CD8-positive, alpha-beta memory T cell (primary cell): ENCODE measurements at regions not wholly inside any gene's neighbourhood (a gene's known extent, or its start where the extent isn't known, plus 50 kb on each side); places are given as distances from the start of the nearest gene placed in this dataset.
"Not testable (repeated sequence)": the region's sequence is repeated elsewhere in the genome, so short reads cannot be mapped to it uniquely, and the experiment has no call there.

Experiments
- CTCF ChIA-PET: fragments of 350-600 bp; sonication (Branson Sonifier 250); formaldehyde crosslinking; loops from one replicate; lab custom pipeline; 2021; ENCODE audit warnings: antibody characterized with exemption; lab: Charles Lee
- POLR2A ChIA-PET: fragments of 350-600 bp; sonication (Branson Sonifier 250); formaldehyde crosslinking; loops from one replicate; lab custom pipeline; 2021; ENCODE audit warnings: antibody characterized with exemption; lab: Charles Lee
- DNase-seq, 5 donors: peaks; one replicate each; pipeline versions ENCODE4 v3.0.0 to v3.0.0-alpha.2; 2020 to 2022; ENCODE audit warnings: mixed read lengths in 1 of 5
- H3K27ac ChIP-seq: one replicate; pipeline ENCODE4 v1.7.0; 2013; ENCODE audit warnings: low read depth, mild to moderate bottlenecking, low read length, moderate library complexity
- H3K27me3 ChIP-seq: 2 replicates; pipeline ENCODE4 v1.7.0; 2013; ENCODE audit warnings: low read length, mild to moderate bottlenecking; ENCODE audit not compliant: insufficient read depth, poor library complexity, severe bottlenecking
- H3K36me3 ChIP-seq: 2 replicates; pipeline ENCODE4 v1.7.0; 2013; ENCODE audit warnings: mild to moderate bottlenecking, low read length, moderate library complexity; ENCODE audit not compliant: insufficient read depth
- H3K4me1 ChIP-seq: 2 replicates; pipeline ENCODE4 v1.7.0; 2013; ENCODE audit warnings: mild to moderate bottlenecking, low read length, moderate library complexity; ENCODE audit not compliant: insufficient read depth
- H3K4me3 ChIP-seq: 2 replicates; pipeline ENCODE4 v1.7.0; 2013; ENCODE audit warnings: mild to moderate bottlenecking, low read length
- H3K9me3 ChIP-seq: 2 replicates; pipeline ENCODE4 v1.7.0; 2013; ENCODE audit warnings: mild to moderate bottlenecking, low read length
- H3K27ac Mint-ChIP-seq, 8 donors: one replicate each; pipeline ENCODE4 v1.8.0; 2020 to 2021; ENCODE audit warnings: mixed read lengths in 8 of 8, mild to moderate bottlenecking in 6 of 8, inconsistent platforms in 3 of 8, moderate library complexity in 3 of 8
- H3K27me3 Mint-ChIP-seq, 2 donors: one replicate each; pipeline ENCODE4 v1.8.0; 2020 to 2021; ENCODE audit warnings: mixed read lengths in 2 of 2, mild to moderate bottlenecking in 1 of 2, moderate library complexity in 1 of 2
- H3K36me3 Mint-ChIP-seq, 3 donors: one replicate each; pipeline ENCODE4 v1.8.0; 2020 to 2021; ENCODE audit warnings: mixed read lengths in 3 of 3, inconsistent platforms in 1 of 3, mild to moderate bottlenecking in 1 of 3
- H3K4me1 Mint-ChIP-seq, 3 donors: one replicate each; pipeline ENCODE4 v1.8.0; 2020 to 2021; ENCODE audit warnings: mixed read lengths in 3 of 3, inconsistent platforms in 1 of 3, mild to moderate bottlenecking in 1 of 3
- H3K4me3 Mint-ChIP-seq, 7 donors: one replicate each; pipeline ENCODE4 v1.8.0; 2020 to 2021; ENCODE audit warnings: mixed read lengths in 7 of 7, mild to moderate bottlenecking in 6 of 7, moderate library complexity in 4 of 7, inconsistent platforms in 2 of 7
- H3K9me3 Mint-ChIP-seq, 5 donors: one replicate each; pipeline ENCODE4 v1.8.0; 2020 to 2022; ENCODE audit warnings: mixed read lengths in 5 of 5, mild to moderate bottlenecking in 3 of 5, moderate library complexity in 2 of 5, inconsistent platforms in 1 of 5

GRCh38 chr4:42767669-42768068 lies 110.8 kb upstream of the ATP8A1 start:
- DNase-seq = no peak
- no peaks in the 10 kb centered on the region for H3K9me3 Mint-ChIP-seq
- POLR2A ChIA-PET = no interaction called here
- CTCF ChIA-PET = interaction anchor here (0.7 to 0.9 kb wide), 2 partner anchors 98 to 193 kb away, joined by 3 read pairs; no protein-coding TSS in a partner anchor
- H3K27me3 Mint-ChIP-seq = peaks cover 2 to 20% of the 10 kb centered on the region in 2 donors
- H3K27ac Mint-ChIP-seq = no peak overlapping the region
- H3K4me1 Mint-ChIP-seq = no peaks in the 10 kb centered on the region
- no peaks in the 10 kb centered on the region for H3K36me3 Mint-ChIP-seq
- Histone ChIP-seq H3K27me3 (no peaks in the 10 kb centered on the region), H3K36me3 (no peaks in the 10 kb centered on the region), H3K4me3 (no peak overlapping the region), H3K4me1 (no peaks in the 10 kb centered on the region), H3K27ac (no peak overlapping the region), H3K9me3 (no peaks in the 10 kb centered on the region)
- H3K4me3 Mint-ChIP-seq = no peak overlapping the region

GRCh38 chr4:42761804-42762203 lies 104.9 kb upstream of the ATP8A1 start:
- H3K36me3 Mint-ChIP-seq = no peaks in the 10 kb centered on the region
- no peak for DNase-seq
- no peak overlapping the region for H3K4me3 Mint-ChIP-seq
- Histone ChIP-seq H3K27me3 (no peaks in the 10 kb centered on the region), H3K4me3 (no peak overlapping the region), H3K27ac (no peak overlapping the region), H3K4me1 (no peaks in the 10 kb centered on the region), H3K9me3 (no peaks in the 10 kb centered on the region), H3K36me3 (no peaks in the 10 kb centered on the region)
- peaks cover 10 to 35% of the 10 kb centered on the region in 2 donors for H3K27me3 Mint-ChIP-seq
- ChIA-PET POLR2A (no interaction called here), CTCF (no interaction called here)
- H3K4me1 Mint-ChIP-seq = no peaks in the 10 kb centered on the region
- no peaks in the 10 kb centered on the region for H3K9me3 Mint-ChIP-seq
- H3K27ac Mint-ChIP-seq = no peak overlapping the region

GRCh38 chr4:42754965-42755364 lies 98.1 kb upstream of the ATP8A1 start:
- H3K4me1 ChIP-seq, H3K27me3 ChIP-seq, H3K36me3 ChIP-seq, H3K4me3 ChIP-seq, H3K27ac Mint-ChIP-seq, H3K27ac ChIP-seq, POLR2A ChIA-PET, H3K4me1 Mint-ChIP-seq, CTCF ChIA-PET, DNase-seq, H3K4me3 Mint-ChIP-seq, H3K9me3 Mint-ChIP-seq, H3K36me3 Mint-ChIP-seq, H3K9me3 ChIP-seq: not testable (repeated sequence)
- peaks cover 6 to 12% of the 10 kb centered on the region in 2 donors for H3K27me3 Mint-ChIP-seq

- Histone ChIP-seq H3K36me3 (no peaks in the 10 kb centered on the region), H3K4me3 (no peak overlapping the region), H3K9me3 (no peaks in the 10 kb centered on the region), H3K27me3 (no peaks in the 10 kb centered on the region), H3K4me1 (no peaks in the 10 kb centered on the region), H3K27ac (no peak overlapping the region)
- Mint-ChIP-seq H3K27ac (no peak overlapping the region), H3K27me3 (peaks cover 0 to 2% of the 10 kb centered on the region in 2 donors), H3K9me3 (no peaks in the 10 kb centered on the region), H3K4me3 (no peak overlapping the region), H3K4me1 (no peaks in the 10 kb centered on the region), H3K36me3 (no peaks in the 10 kb centered on the region)
- ChIA-PET POLR2A (no interaction called here), CTCF (interaction anchor here (1.4 to 4.4 kb wide), 2 partner anchors 184 to 193 kb away, joined by 3 to 49 read pairs; no protein-coding TSS in a partner anchor)
- DNase-seq = no peak
Measured at GRCh38 chr4:42751587-42751986, 94.7 kb upstream of the ATP8A1 start.

GRCh38 chr4:42750856-42751255 lies 94.0 kb upstream of the ATP8A1 start:
- no peak overlapping the region for H3K4me3 ChIP-seq
- DNase-seq = no peak
- H3K9me3 ChIP-seq = no peaks in the 10 kb centered on the region
- ChIA-PET CTCF (interaction anchor here (1.0 to 4.4 kb wide), 3 partner anchors 180 to 192 kb away, joined by 3 to 49 read pairs (median 3); no protein-coding TSS in a partner anchor), POLR2A (interaction anchor here (0.5 kb wide), 1 partner anchor 201 kb away, joined by 6 read pairs; no protein-coding TSS in a partner anchor)
- H3K4me3 Mint-ChIP-seq = no peak overlapping the region
- no peaks in the 10 kb centered on the region for H3K4me1 ChIP-seq
- no peaks in the 10 kb centered on the region for H3K27me3 ChIP-seq
- H3K27me3 Mint-ChIP-seq = peaks cover 0 to 2% of the 10 kb centered on the region in 2 donors
- H3K4me1 Mint-ChIP-seq = no peaks in the 10 kb centered on the region
- no peak overlapping the region for H3K27ac Mint-ChIP-seq
- H3K36me3 Mint-ChIP-seq = no peaks in the 10 kb centered on the region
- H3K27ac ChIP-seq = no peak overlapping the region
- no peaks in the 10 kb centered on the region for H3K36me3 ChIP-seq
- peaks cover 0 to under 1% (median 0%) of the 10 kb centered on the region in 5 donors for H3K9me3 Mint-ChIP-seq

DNA sequence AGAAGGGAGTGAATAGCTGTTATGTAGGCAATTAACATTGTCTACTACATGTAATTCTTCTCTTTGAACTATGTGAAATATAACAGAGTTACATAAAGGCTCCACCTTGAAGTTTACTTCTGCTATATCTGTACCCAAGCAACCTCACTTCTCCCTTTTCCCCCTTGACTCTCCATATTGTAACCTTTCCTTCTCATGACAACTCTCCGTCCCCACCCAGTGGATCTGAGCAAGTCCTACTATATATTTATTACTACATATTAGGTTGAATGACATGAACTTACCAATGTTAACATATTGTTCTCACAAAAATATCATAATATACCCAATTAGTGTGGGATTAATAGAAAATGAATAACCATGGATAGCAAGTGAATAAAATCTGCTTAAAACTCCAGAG lies 93.2 kb upstream of the ATP8A1 start:
- DNase-seq = peak in 4 of 5 donors; percentile 3 to 56 (median 40)
- no peaks in the 10 kb centered on the region for H3K9me3 ChIP-seq
- H3K36me3 ChIP-seq = no peaks in the 10 kb centered on the region
- POLR2A ChIA-PET = no interaction called here
- H3K27me3 ChIP-seq = no peaks in the 10 kb centered on the region
- Mint-ChIP-seq H3K27ac (peak overlapping the region in 1 of 8 donors; percentile 21), H3K36me3 (no peaks in the 10 kb centered on the region), H3K4me1 (no peaks in the 10 kb centered on the region), H3K9me3 (peaks cover 0 to 5% (median 0%) of the 10 kb centered on the region in 5 donors), H3K4me3 (no peak overlapping the region), H3K27me3 (peaks cover 0 to 1% of the 10 kb centered on the region in 2 donors)
- CTCF ChIA-PET = interaction anchor here (0.6 to 4.4 kb wide), 7 partner anchors 41 to 191 kb away, joined by 3 to 49 read pairs (median 3); partner anchors contain the start of gene ATP8A1
- H3K4me1 ChIP-seq = no peaks in the 10 kb centered on the region
- H3K4me3 ChIP-seq = no peak overlapping the region
- no peak overlapping the region for H3K27ac ChIP-seq

- no peak overlapping the region for H3K4me3 Mint-ChIP-seq
- H3K27ac Mint-ChIP-seq = no peak overlapping the region
- no peaks in the 10 kb centered on the region for H3K36me3 ChIP-seq
- POLR2A ChIA-PET = no interaction called here
- H3K27me3 ChIP-seq = no peaks in the 10 kb centered on the region
- no peak for DNase-seq
- no peaks in the 10 kb centered on the region for H3K4me1 Mint-ChIP-seq
- peaks cover 0 to 5% (median 0%) of the 10 kb centered on the region in 5 donors for H3K9me3 Mint-ChIP-seq
- CTCF ChIA-PET = interaction anchor here (2.0 kb wide), 1 partner anchor 179 kb away, joined by 6 read pairs; no protein-coding TSS in a partner anchor
- no peaks in the 10 kb centered on the region for H3K9me3 ChIP-seq
- no peaks in the 10 kb centered on the region for H3K36me3 Mint-ChIP-seq
- H3K27ac ChIP-seq = no peak overlapping the region
- no peaks in the 10 kb centered on the region for H3K4me1 ChIP-seq
- no peaks in the 10 kb centered on the region for H3K27me3 Mint-ChIP-seq
- no peak overlapping the region for H3K4me3 ChIP-seq
Measured at GRCh38 chr4:42747971-42748370, 91.1 kb upstream of the ATP8A1 start.

GRCh38 chr4:42736527-42737195 lies 79.8 kb upstream of the ATP8A1 start:
- Histone ChIP-seq H3K36me3 (no peaks in the 10 kb centered on the region), H3K27ac (no peak overlapping the region), H3K27me3 (no peaks in the 10 kb centered on the region), H3K4me3 (no peak overlapping the region), H3K9me3 (no peaks in the 10 kb centered on the region), H3K4me1 (no peaks in the 10 kb centered on the region)
- peaks cover 5 to 36% of the 10 kb centered on the region in 2 donors for H3K27me3 Mint-ChIP-seq
- no peaks in the 10 kb centered on the region for H3K4me1 Mint-ChIP-seq
- no peak for DNase-seq
- POLR2A ChIA-PET = no interaction called here
- CTCF ChIA-PET = no interaction called here
- H3K9me3 Mint-ChIP-seq = peaks cover 3 to 7% (median 5%) of the 10 kb centered on the region in 5 donors
- H3K27ac Mint-ChIP-seq = no peak overlapping the region
- no peak overlapping the region for H3K4me3 Mint-ChIP-seq
- peaks cover 0 to 29% (median 2%) of the 10 kb centered on the region in 3 donors for H3K36me3 Mint-ChIP-seq
